Tibial nerve (tissue), 3 donors: ENCODE measurements at regions not wholly inside any gene's neighbourhood (a gene's known extent, or its start where the extent isn't known, plus 50 kb on each side); places are given as distances from the start of the nearest gene placed in this dataset.

Experiments
- CTCF ChIP-seq, 5 experiments: fragments of 200-600 bp in 3 of 5; fragments of 450-650 bp in 2 of 5; sonication (generic) in 3 of 5; IDR thresholded peaks; one replicate each; pipeline ENCODE4 v1.5.1; 2016 to 2019; ENCODE audit warnings: antibody characterized with exemption in 5 of 5, mild to moderate bottlenecking in 3 of 5, moderate library complexity in 2 of 5
- POLR2A ChIP-seq, 2 donors: fragments of 450-650 bp; IDR thresholded peaks; one replicate each; pipeline ENCODE4 v1.6.1; 2017; ENCODE audit warnings: antibody characterized with exemption in 2 of 2, mild to moderate bottlenecking in 2 of 2, moderate library complexity in 2 of 2

GRCh38 chr10:4234661-4235060 is 449.7 kb upstream of the KLF6 start:
- TF ChIP-seq CTCF (IDR thresholded peaks at IDR 0.05): no peak
- TF ChIP-seq POLR2A (IDR thresholded peaks at IDR 0.05): no peak
